K562 (cell line): ENCODE measurements at regions not wholly inside any gene's neighbourhood (a gene's known extent, or its start where the extent isn't known, plus 50 kb on each side); places are given as distances from the start of the nearest gene placed in this dataset.

Experiments used
- ATAC-seq: fragments of 200-7000 bp; cut with Tn5 transposase; 3 replicates; pipeline ENCODE4 v1.9.1; 2020; ENCODE audit warnings: moderate library complexity
- BruUV-seq: library from RNA; stranded (reverse); fragments of 400-500 nt; replicated peaks from 2 replicates; lab custom pipeline; 2021; lab: Mats Ljungman, UMichigan
- CTCF ChIA-PET: fragments of 300-600 bp; formaldehyde crosslinking; extraction: SDS; loops from one replicate; lab custom pipeline; 2021; ENCODE audit warnings: low intra/inter-chr PET ratio; lab: Yijun Ruan, JAX
- POLR2A ChIA-PET: fragments of 300-600, 350-650 bp; sonication (Branson Sonifier 250); formaldehyde crosslinking; extraction: SDS; loops from one replicate; lab custom pipeline; 2021; ENCODE audit warnings: antibody characterized with exemption, inconsistent platforms; lab: Yijun Ruan, JAX
- DNase-seq, 4 experiments: peaks; one replicate each; pipeline versions ENCODE4 v3.0.0 to v3.0.0-alpha.2; 2011 to 2018; ENCODE audit warnings: low spot score in 3 of 4, mixed read lengths in 3 of 4; ENCODE audit errors: extremely low read depth in 1 of 4
- FAIRE-seq: peaks from 2 replicates; lab custom pipeline; 2011; peaks lifted over from hg19 to GRCh38; lab: Jason Lieb, UNC
- H2AFZ ChIP-seq: 2 replicates; pipeline ENCODE4 v1.6.0; 2011; ENCODE audit warnings: low read depth, low read length, control low read depth, inconsistent platforms
- H3K27ac ChIP-seq: fragments of 200-600 bp; 3 replicates; pipeline ENCODE4 v1.8.0; 2011; ENCODE audit warnings: low read depth, mild to moderate bottlenecking, control low read depth, inconsistent platforms, low read length, moderate library complexity, mixed read lengths; ENCODE audit errors: extremely low read depth
- H3K27me3 ChIP-seq, 2 experiments: fragments of 300-600 bp in 1 of 2; 2 replicates in 1 of 2; 3 replicates in 1 of 2; pipeline versions ENCODE4 v1.6.0 to v1.8.0; 2011; ENCODE audit warnings: inconsistent platforms in 2 of 2, low read length in 2 of 2, mild to moderate bottlenecking in 1 of 2, mixed read lengths in 1 of 2, moderate library complexity in 1 of 2; ENCODE audit not compliant: control insufficient read depth in 2 of 2, insufficient read depth in 2 of 2
- H3K36me3 ChIP-seq: fragments of 300-600 bp; 3 replicates; pipeline ENCODE4 v1.8.0; 2011; ENCODE audit warnings: mild to moderate bottlenecking, low read length, inconsistent platforms; ENCODE audit not compliant: control insufficient read depth, insufficient read depth
- H3K4me1 ChIP-seq, 2 experiments: fragments of 200-600 bp in 1 of 2; replicated peaks in 1 of 2; 2 replicates in 1 of 2; 3 replicates in 1 of 2; pipeline versions ENCODE4 v1.5.1 to v1.8.0; 2011; ENCODE audit warnings: inconsistent platforms in 2 of 2, low read length in 2 of 2, mild to moderate bottlenecking in 1 of 2, mixed read lengths in 1 of 2, moderate library complexity in 1 of 2; ENCODE audit not compliant: control insufficient read depth in 2 of 2, insufficient read depth in 2 of 2
- H3K4me2 ChIP-seq: 2 replicates; pipeline ENCODE4 v1.6.1; 2011; ENCODE audit warnings: low read length, control low read depth, inconsistent platforms, mixed read lengths; ENCODE audit not compliant: insufficient read depth
- H3K4me3 ChIP-seq: fragments of 200-600 bp; sonication (generic), shearing (Covaris generic); 2 replicates; pipeline ENCODE4 v1.5.1; 2016; ENCODE audit warnings: control low read depth, inconsistent platforms
- H3K79me2 ChIP-seq: fragments of 200-600 bp; 3 replicates; pipeline ENCODE4 v1.8.0; 2011; ENCODE audit warnings: low read length, inconsistent platforms; ENCODE audit not compliant: control insufficient read depth, insufficient read depth
- H3K9ac ChIP-seq, 2 experiments: 2 replicates each; pipeline versions ENCODE4 v1.6.0 to v1.6.1; 2011; ENCODE audit warnings: low read depth in 2 of 2, low read length in 2 of 2, control low read depth in 1 of 2, inconsistent platforms in 1 of 2, mild to moderate bottlenecking in 1 of 2, mixed read lengths in 1 of 2; ENCODE audit not compliant: insufficient read depth in 1 of 2
- H3K9me1 ChIP-seq: one replicate; pipeline ENCODE4 v1.6.0; 2011; ENCODE audit warnings: inconsistent platforms, mild to moderate bottlenecking, low read length, moderate library complexity; ENCODE audit not compliant: control insufficient read depth, insufficient read depth
- H3K9me3 ChIP-seq: replicated peaks from 2 replicates; pipeline ENCODE4 v1.5.1; 2011; ENCODE audit warnings: low read depth, low read length, inconsistent platforms; ENCODE audit not compliant: control insufficient read depth, insufficient read depth
- H4K20me1 ChIP-seq: replicated peaks from 2 replicates; pipeline ENCODE4 v1.6.1; 2011; ENCODE audit warnings: low read length, inconsistent platforms, mixed read lengths; ENCODE audit not compliant: control insufficient read depth, insufficient read depth
- BCL6 ChIP-seq: fragments of 250-450 bp; sonication (Bioruptor Pico); IDR thresholded peaks from 2 replicates; pipeline ENCODE4 v1.4.0; 2020
- CTBP1 ChIP-seq: fragments of 450-650 bp; IDR thresholded peaks from 2 replicates; pipeline ENCODE4 v1.6.1; 2016; ENCODE audit warnings: borderline replicate concordance
- KAT8 ChIP-seq: fragments of 450-650 bp; IDR thresholded peaks from 2 replicates; pipeline ENCODE4 v1.6.1; 2016; ENCODE audit warnings: low read depth, mild to moderate bottlenecking
- MTF1 ChIP-seq: fragments of 250-450 bp; sonication (Bioruptor Pico); IDR thresholded peaks from 2 replicates; pipeline ENCODE4 v1.9.0; 2021; ENCODE audit warnings: moderate library complexity, mild to moderate bottlenecking, inconsistent platforms, borderline replicate concordance
- SP2 ChIP-seq: IDR thresholded peaks from 2 replicates; pipeline ENCODE4 v1.6.1; 2011; ENCODE audit warnings: mild to moderate bottlenecking, low read depth, low read length, moderate library complexity; ENCODE audit not compliant: poor library complexity, severe bottlenecking; ENCODE audit errors: extremely low read depth
- ZNF76 ChIP-seq: fragments of 250-450 bp; sonication (Bioruptor Pico); IDR thresholded peaks from 2 replicates; pipeline ENCODE4 v1.4.0; 2020; ENCODE audit warnings: mild to moderate bottlenecking, moderate library complexity, borderline replicate concordance
- WGBS: fragments of 100-300 bp; shearing (Covaris generic); methylation state at CpG from one replicate; pipeline ENCODE4 v1.1.6; 2016; ENCODE audit warnings: low coverage, mixed read lengths; ENCODE audit not compliant: insufficient coverage; ENCODE audit errors: missing lambda C conversion rate; 5-methylcytosine and 5-hydroxymethylcytosine counted together
- in situ Hi-C: fragments of 300-500 bp; cut with MboI; formaldehyde crosslinking; loops from 4 replicates; pipeline ENCODE4 v1.15.0; 2018; ENCODE audit warnings: inconsistent platforms, mixed read lengths
- intact Hi-C: fragments of 100-400 bp; cut with micrococcal nuclease; formaldehyde crosslinking; loops from 2 replicates; pipeline ENCODE4 v1.14.2; 2022
- TF ChIP-seq, protein P1 (sequence below): fragments of 250-450 bp; sonication (Bioruptor Pico); IDR thresholded peaks from 2 replicates; pipeline ENCODE4 v1.4.0; 2020
- TF ChIP-seq, protein P2 (sequence below): fragments of 250-450 bp; sonication (Bioruptor Pico); IDR thresholded peaks from 2 replicates; pipeline ENCODE4 v1.5.0; 2020; ENCODE audit warnings: mild to moderate bottlenecking, borderline replicate concordance
- TF ChIP-seq, protein P3 (sequence below): fragments of 150-350 bp; IDR thresholded peaks from 2 replicates; pipeline ENCODE4 v1.6.1; 2014; ENCODE audit warnings: low read depth, mild to moderate bottlenecking, low read length, borderline replicate concordance

DNA sequence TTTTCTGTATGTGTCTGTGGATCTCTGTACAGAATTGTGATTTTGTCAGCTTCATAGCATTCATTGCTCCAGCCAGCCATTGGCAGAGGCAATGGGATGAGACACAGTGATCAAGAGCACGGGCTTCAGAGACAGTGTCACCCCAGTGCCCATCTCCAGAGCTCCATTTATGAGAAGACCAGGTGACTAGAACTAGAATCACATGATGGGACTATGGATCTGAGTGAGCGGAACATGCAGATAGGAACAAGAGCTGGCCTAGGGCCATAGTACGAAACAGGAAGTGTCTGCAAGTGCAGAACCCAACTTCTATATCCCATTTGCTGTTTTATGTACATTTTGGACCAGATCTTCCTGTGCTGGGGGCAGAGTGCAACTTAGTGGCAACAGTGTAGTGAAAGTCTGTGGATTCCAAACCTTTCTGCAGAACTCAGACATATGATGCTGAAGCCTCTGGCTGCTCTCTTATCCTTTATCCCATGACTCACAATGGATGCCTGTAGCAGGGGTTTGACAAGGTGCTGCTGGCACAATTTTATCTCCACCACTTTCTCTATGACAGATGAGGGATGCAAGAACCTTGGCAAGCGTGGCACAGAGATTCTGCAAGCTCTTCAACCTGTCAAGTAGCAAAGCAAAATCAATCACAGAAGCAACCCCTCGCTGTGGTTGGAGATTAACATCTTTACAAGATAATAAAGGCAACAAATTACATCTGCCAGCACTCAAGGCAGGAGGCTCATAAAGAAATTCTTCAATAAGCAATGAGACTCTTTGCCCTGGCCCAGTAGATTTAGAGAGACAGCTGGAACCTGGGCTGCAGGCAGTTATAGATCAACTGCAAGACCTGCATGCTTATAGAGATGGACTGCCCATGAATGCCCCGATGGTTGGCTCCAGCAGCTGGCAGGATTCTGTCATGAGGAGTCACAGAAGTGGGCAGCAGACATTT lies 681.3 kb downstream of the TNS3 start:
- H3K27ac ChIP-seq = no peak overlapping the region
- H3K27me3 ChIP-seq = no peaks in the 10 kb centered on the region
- 0% methylated on average over 6 of the region's 6 CpGs for WGBS
- in situ Hi-C loops = no loop called here
- no peaks in the 10 kb centered on the region for H4K20me1 ChIP-seq
- BruUV-seq = no TSS peak
- no peaks in the 10 kb centered on the region for H3K4me1 ChIP-seq
- no peak overlapping the region for H3K4me2 ChIP-seq
- no peak for FAIRE-seq
- CTCF ChIA-PET = no interaction called here
- H3K36me3 ChIP-seq = no peaks in the 10 kb centered on the region
- no peaks in the 10 kb centered on the region for H3K79me2 ChIP-seq
- no peak overlapping the region for H3K4me3 ChIP-seq
- no peak overlapping the region for H2AFZ ChIP-seq
- no peak for DNase-seq
- intact Hi-C loops = no loop called here
- no peak for TF ChIP-seq ZNF76 (CRISPR knock-in tag)
- no peak for TF ChIP-seq KAT8
- TF ChIP-seq BCL6 (CRISPR knock-in tag) = no peak
- TF ChIP-seq CTBP1 = no peak
- TF ChIP-seq, protein P1, sequence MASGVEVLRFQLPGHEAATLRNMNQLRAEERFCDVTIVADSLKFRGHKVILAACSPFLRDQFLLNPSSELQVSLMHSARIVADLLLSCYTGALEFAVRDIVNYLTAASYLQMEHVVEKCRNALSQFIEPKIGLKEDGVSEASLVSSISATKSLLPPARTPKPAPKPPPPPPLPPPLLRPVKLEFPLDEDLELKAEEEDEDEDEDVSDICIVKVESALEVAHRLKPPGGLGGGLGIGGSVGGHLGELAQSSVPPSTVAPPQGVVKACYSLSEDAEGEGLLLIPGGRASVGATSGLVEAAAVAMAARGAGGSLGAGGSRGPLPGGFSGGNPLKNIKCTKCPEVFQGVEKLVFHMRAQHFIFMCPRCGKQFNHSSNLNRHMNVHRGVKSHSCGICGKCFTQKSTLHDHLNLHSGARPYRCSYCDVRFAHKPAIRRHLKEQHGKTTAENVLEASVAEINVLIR = no peak
- TF ChIP-seq, protein P2, sequence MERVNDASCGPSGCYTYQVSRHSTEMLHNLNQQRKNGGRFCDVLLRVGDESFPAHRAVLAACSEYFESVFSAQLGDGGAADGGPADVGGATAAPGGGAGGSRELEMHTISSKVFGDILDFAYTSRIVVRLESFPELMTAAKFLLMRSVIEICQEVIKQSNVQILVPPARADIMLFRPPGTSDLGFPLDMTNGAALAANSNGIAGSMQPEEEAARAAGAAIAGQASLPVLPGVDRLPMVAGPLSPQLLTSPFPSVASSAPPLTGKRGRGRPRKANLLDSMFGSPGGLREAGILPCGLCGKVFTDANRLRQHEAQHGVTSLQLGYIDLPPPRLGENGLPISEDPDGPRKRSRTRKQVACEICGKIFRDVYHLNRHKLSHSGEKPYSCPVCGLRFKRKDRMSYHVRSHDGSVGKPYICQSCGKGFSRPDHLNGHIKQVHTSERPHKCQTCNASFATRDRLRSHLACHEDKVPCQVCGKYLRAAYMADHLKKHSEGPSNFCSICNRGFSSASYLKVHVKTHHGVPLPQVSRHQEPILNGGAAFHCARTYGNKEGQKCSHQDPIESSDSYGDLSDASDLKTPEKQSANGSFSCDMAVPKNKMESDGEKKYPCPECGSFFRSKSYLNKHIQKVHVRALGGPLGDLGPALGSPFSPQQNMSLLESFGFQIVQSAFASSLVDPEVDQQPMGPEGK (CRISPR knock-in tag) = no peak
- no peak for TF ChIP-seq MTF1 (CRISPR knock-in tag)
- no peak for TF ChIP-seq SP2
- TF ChIP-seq, protein P3, sequence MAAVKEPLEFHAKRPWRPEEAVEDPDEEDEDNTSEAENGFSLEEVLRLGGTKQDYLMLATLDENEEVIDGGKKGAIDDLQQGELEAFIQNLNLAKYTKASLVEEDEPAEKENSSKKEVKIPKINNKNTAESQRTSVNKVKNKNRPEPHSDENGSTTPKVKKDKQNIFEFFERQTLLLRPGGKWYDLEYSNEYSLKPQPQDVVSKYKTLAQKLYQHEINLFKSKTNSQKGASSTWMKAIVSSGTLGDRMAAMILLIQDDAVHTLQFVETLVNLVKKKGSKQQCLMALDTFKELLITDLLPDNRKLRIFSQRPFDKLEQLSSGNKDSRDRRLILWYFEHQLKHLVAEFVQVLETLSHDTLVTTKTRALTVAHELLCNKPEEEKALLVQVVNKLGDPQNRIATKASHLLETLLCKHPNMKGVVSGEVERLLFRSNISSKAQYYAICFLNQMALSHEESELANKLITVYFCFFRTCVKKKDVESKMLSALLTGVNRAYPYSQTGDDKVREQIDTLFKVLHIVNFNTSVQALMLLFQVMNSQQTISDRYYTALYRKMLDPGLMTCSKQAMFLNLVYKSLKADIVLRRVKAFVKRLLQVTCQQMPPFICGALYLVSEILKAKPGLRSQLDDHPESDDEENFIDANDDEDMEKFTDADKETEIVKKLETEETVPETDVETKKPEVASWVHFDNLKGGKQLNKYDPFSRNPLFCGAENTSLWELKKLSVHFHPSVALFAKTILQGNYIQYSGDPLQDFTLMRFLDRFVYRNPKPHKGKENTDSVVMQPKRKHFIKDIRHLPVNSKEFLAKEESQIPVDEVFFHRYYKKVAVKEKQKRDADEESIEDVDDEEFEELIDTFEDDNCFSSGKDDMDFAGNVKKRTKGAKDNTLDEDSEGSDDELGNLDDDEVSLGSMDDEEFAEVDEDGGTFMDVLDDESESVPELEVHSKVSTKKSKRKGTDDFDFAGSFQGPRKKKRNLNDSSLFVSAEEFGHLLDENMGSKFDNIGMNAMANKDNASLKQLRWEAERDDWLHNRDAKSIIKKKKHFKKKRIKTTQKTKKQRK = no peak
- no peaks in the 10 kb centered on the region for H3K9me3 ChIP-seq
- H3K9ac ChIP-seq = no peak overlapping the region
- POLR2A ChIA-PET = no interaction called here
- H3K9me1 ChIP-seq = no peaks in the 10 kb centered on the region
- ATAC-seq = no peak
